Activated naive CD4-positive, alpha-beta T cell treated with anti-CD3 and anti-CD28 coated beads, Interleukin-2, amount 10 ng/mL, durations not matched to agents 7 days and 5 days (primary cell): ENCODE measurements at regions not wholly inside any gene's neighbourhood (a gene's known extent, or its start where the extent isn't known, plus 50 kb on each side); places are given as distances from the start of the nearest gene placed in this dataset.

ENCODE experiments used
- CTCF ChIA-PET: fragments of 350-600 bp; sonication (Branson Sonifier 250); formaldehyde crosslinking; loops from one replicate; lab custom pipeline; 2021; ENCODE audit warnings: antibody characterized with exemption; lab: Charles Lee
- DNase-seq: peaks from one replicate; pipeline ENCODE4 v3.0.0-alpha.2; 2020
- H3K27ac Mint-ChIP-seq: one replicate; pipeline ENCODE4 v1.8.0; 2021; ENCODE audit warnings: mild to moderate bottlenecking, moderate library complexity, mixed read lengths
- H3K27me3 Mint-ChIP-seq: one replicate; pipeline ENCODE4 v1.8.0; 2021; ENCODE audit warnings: mild to moderate bottlenecking, mixed read lengths
- H3K36me3 Mint-ChIP-seq: one replicate; pipeline ENCODE4 v1.8.0; 2021; ENCODE audit warnings: mixed read lengths
- H3K4me1 Mint-ChIP-seq: one replicate; pipeline ENCODE4 v1.8.0; 2021; ENCODE audit warnings: mixed read lengths
- H3K4me3 Mint-ChIP-seq: one replicate; pipeline ENCODE4 v1.8.0; 2021; ENCODE audit warnings: mild to moderate bottlenecking, moderate library complexity, mixed read lengths
- H3K9me3 Mint-ChIP-seq: one replicate; pipeline ENCODE4 v1.8.0; 2021; ENCODE audit warnings: mixed read lengths

DNA sequence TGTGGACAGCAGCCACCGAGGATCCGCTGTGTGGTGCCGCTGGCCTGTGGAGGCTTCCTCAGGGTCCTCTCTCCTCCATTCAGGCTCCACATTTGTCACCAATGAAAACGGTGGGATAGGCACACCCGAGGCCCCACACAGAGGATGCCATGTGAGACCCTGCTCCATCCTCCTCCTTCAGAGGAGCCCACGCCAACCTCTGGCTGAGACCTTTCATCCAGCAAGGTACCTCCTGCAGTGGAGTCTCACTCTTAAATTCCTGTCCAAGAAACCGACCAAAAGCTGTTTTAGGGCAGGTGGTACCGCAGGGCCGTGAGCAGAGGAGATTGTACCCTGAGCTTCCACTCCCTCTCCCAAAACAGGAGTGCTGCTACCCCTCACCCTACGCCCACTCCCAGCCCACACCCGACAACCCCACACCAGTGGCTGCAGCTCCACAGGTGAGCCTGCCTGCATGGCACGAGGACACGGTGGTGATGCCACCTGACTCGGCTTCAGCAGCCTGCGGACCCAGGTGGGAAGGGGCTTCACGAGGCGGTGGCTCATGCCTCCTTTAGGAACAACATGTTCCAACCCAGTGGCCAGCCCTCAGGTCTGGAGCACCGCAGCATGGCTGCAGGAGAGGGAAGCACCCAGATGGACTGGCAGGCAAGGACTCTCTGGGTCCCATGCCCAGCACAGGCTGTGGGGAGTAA lies 237.6 kb upstream of the AFDN start:
- H3K36me3 Mint-ChIP-seq = no peaks in the 10 kb centered on the region
- peaks cover 8% of the 10 kb centered on the region for H3K9me3 Mint-ChIP-seq
- DNase-seq = no peak
- no peak overlapping the region for H3K4me3 Mint-ChIP-seq
- CTCF ChIA-PET = no interaction called here
- H3K4me1 Mint-ChIP-seq = no peaks in the 10 kb centered on the region
- H3K27ac Mint-ChIP-seq = no peak overlapping the region
- peaks cover 5% of the 10 kb centered on the region for H3K27me3 Mint-ChIP-seq

DNA sequence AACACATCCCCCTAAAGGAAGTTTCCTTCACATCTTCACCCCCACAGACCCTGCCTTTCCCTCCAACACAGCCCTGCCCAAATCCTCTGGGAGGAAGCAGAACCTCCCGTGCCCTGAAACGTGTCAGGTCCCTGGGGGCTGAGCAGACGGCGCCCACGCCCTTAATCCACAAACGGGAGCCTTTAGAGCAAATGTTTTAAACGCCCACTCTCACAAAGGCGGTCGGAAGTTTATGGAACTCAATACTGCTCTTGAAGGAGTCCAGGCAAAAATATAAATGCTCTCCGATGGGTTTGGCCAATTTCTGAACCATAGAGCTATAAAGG lies 237.1 kb upstream of the AFDN start:
- Mint-ChIP-seq H3K36me3 (no peaks in the 10 kb centered on the region), H3K4me3 (no peak overlapping the region), H3K27me3 (peaks cover 3% of the 10 kb centered on the region), H3K9me3 (peaks cover 8% of the 10 kb centered on the region), H3K27ac (no peak overlapping the region), H3K4me1 (no peaks in the 10 kb centered on the region)
- DNase-seq = no peak
- CTCF ChIA-PET = no interaction called here

DNA sequence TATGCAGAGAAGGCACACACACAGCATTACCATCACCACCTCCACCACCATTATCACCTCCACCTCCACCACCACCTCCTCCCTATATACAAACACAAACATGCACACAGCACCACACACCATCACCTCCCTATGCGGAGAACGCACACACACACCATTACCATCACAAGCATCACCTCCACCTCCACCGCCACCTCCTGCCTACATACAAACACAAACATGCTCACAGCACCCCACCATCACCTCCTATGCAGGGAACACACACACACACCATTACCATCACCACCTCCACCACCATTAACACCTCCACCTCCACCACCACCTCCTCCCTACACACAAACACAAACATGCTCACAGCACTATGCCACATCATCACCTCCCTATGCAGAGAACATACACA lies 236.5 kb upstream of the AFDN start:
- Mint-ChIP-seq H3K4me3 (no peak overlapping the region), H3K27ac (no peak overlapping the region), H3K9me3 (peaks cover 8% of the 10 kb centered on the region), H3K27me3 (no peaks in the 10 kb centered on the region), H3K4me1 (no peaks in the 10 kb centered on the region), H3K36me3 (no peaks in the 10 kb centered on the region)
- CTCF ChIA-PET = no interaction called here
- no peak for DNase-seq
